ENCODE measurements at regions not wholly inside any gene's neighbourhood (a gene's known extent, or its start where the extent isn't known, plus 50 kb on each side); places are given as distances from the start of the nearest gene placed in this dataset.
"Not testable (repeated sequence)": the region's sequence is repeated elsewhere in the genome, so short reads cannot be mapped to it uniquely, and the experiment has no call there.

GRCh38 chr4:118629697-118630096, 55.5 kb upstream of the METTL14 start:
- not testable (repeated sequence) for TF ChIP-seq EP300 (conservative IDR thresholded peaks at IDR 0.05; ENCODE audit: poor library complexity, severe bottlenecking)
- TF ChIP-seq, protein P1, sequence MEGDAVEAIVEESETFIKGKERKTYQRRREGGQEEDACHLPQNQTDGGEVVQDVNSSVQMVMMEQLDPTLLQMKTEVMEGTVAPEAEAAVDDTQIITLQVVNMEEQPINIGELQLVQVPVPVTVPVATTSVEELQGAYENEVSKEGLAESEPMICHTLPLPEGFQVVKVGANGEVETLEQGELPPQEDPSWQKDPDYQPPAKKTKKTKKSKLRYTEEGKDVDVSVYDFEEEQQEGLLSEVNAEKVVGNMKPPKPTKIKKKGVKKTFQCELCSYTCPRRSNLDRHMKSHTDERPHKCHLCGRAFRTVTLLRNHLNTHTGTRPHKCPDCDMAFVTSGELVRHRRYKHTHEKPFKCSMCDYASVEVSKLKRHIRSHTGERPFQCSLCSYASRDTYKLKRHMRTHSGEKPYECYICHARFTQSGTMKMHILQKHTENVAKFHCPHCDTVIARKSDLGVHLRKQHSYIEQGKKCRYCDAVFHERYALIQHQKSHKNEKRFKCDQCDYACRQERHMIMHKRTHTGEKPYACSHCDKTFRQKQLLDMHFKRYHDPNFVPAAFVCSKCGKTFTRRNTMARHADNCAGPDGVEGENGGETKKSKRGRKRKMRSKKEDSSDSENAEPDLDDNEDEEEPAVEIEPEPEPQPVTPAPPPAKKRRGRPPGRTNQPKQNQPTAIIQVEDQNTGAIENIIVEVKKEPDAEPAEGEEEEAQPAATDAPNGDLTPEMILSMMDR (IDR thresholded peaks at IDR 0.05; ENCODE audit: poor library complexity, severe bottlenecking): not testable (repeated sequence)

Measured in neural cell (in vitro differentiated cells).